GM21723 (cell line): ENCODE measurements at regions not wholly inside any gene's neighbourhood (a gene's known extent, or its start where the extent isn't known, plus 50 kb on each side); places are given as distances from the start of the nearest gene placed in this dataset.
"Not testable (repeated sequence)": the region's sequence is repeated elsewhere in the genome, so short reads cannot be mapped to it uniquely, and the experiment has no call there.

Experiments
- ATAC-seq: cut with Tn5 transposase; IDR thresholded peaks from one replicate; pipeline ENCODE4 v1.9.1; 2021; ENCODE audit warnings: mild to moderate bottlenecking, moderate library complexity; ENCODE audit not compliant: unreplicated experiment

DNA sequence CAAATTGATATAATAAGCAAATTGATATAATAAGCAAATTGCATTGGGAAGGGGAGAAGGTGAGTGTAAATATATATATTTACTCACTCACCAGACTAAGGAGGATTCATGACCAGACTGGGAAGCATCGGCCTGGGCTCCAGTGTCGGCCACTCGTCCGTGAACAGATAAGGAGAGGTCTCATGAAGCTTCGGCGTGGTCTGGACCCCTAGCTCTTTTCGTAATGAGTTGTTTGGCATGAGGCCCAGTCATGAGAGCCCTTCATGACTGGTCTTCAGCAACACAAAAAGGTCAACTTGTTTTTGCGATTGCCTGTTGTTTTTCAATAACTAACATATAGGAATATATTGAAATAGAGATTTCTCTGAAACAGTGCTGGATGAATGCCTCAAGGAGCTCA, 222.9 kb upstream of the KCNK2 start:
- no peak for ATAC-seq

DNA sequence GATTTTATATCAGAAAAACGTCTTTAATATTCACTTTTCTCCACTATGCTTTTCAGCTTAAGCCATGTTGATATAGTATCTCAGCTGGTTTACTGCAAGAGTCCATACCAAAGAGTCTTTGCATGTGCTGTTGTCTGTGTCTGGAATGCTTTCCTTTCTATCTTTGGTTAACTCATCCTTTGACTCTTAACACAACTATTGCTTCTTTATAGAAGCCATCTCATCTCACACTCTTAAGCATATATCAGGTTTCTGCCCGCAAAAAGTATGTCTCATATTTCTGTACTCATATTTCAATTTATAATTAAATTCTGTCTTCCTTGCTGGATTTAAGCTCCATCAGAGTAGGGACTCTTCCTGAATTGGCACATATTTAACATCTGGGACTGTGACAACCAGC, 220.9 kb upstream of the KCNK2 start:
- ATAC-seq: no peak

DNA sequence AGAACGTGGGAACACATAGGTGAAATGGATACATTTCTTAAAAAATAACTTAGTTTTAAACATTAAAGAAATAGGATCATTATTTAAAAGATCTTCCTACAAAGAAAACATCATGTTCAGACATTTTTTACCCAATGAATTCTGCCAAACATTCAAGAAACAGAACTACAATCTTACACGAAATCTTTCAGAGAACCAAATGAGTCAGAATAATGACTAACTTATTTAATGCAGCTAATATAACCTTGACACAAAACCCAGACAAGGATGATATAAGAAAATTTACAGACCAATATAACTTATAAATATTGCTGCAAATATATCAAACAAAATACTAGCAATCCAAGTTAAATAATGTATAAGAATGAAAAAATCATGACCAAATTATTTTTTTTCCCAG, 220.1 kb upstream of the KCNK2 start:
- ATAC-seq: no peak

DNA sequence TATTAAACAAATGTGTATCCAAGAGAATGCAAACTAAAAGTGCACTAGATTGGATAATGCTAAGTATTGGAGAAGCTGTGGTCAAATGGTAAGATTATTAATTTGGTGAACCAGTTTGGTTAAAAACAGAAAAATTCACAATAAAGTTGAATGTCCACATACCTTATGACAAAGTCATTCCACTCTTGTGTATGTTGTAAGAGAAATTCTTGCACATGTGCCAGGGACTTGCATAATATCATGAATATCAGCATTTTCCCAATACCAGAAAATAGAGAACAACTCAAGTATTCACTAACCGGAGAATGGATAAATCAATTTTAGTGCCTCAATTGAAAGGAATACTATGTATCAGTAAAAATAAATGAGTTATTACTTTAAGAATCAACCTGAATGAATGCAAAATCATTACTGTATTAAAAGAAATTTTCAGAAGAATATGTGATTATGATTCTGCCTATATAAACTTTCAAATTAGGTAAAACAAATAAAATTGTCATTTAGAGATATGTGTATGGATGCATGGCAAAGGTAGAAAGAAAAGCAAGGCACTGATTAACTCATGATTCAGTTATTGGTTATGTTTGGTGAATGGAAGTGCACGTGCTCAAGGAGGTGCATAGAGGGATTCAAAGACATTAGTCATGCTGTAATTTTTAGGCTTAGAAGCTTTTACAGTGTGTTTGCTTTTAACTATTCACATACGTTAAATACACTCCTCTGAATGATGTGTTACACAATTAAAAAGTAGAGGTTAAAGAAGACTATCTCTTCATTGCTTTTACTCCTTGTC, 217.4 kb upstream of the KCNK2 start:
- no peak for ATAC-seq

DNA sequence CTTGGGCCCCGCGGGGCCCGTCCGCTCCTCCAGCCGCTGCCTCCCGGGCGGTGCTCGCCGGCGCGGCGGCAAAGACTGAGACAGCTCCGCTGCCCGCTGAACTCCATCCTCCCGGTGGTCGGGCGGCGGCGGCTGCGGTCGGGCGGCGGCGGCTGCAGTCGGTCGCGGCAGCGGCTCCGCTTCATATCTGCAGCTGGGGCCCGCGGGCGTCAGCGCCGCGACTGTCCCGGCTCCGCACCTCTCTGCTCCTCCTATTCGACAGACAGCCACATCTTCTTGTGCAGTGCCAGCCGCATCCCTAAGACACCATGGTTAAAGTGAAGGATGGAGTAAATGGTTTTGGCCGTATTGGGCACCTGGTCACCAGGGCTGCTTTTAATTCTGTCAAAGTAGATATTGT, 212.1 kb upstream of the KCNK2 start:
- ATAC-seq: not testable (repeated sequence)

DNA sequence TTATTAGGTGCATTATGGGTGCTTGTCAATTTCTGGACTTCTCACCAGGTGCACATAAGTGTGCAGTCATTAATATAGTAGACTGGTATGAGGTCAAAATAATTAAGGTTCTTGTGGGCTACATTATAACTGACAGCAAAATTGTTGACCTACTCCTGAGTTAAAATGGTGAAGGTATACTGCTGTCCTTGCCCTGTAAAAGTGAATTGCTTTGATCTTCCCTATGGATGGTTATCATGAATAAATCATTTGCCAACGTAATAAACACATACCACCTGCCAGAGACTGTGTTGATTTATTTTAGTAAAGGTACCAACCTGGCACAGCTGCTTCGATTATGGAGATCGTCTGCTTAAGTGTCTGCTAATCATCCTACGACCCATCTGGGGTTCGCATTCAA, 201.6 kb upstream of the KCNK2 start:
- no peak for ATAC-seq

DNA sequence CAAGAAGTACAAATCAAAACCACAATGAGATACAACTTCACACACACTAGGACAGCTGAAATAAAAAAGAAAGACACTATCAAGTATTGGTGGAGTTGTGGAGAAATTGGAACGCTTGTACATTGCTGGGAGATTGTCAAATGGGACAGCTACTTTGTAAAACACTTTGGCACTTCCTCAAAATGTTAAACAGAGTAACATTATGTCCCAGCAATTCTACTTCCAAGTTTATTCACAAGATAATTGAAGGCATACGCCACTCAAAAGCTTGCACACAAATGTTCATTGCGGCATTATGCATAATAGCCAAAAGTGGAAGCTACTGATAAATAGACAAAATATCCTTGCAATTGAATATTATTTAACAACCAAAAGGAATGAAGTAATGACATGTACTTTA, 199.9 kb upstream of the KCNK2 start:
- no peak for ATAC-seq

DNA sequence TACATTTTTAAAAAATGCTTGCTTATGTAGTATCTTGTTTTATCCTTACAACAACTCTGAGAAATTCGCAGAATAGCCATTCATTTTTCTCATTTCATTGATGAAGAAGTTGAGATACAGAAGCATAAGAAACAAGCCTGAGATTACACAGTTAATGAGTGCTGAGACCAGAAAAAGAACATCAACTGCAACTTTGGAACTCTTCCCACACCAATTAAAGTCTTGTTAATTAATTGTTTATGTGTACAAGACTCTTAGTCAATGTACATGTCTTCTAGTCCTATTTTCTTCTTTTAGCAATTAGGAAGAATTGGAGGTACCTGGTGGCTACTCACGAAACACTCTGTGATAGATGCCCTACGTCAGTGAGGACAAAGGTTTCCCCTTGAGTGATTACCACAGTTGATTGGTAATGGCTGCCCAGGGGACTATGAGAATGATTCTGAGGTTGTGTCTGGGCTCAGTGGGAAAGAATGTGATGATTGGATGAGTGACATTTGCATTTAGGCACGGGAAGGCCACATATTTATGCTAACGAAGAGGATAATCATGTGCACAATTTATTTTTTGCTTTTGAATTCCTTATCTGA, 187.4 kb upstream of the KCNK2 start:
- no peak for ATAC-seq

DNA sequence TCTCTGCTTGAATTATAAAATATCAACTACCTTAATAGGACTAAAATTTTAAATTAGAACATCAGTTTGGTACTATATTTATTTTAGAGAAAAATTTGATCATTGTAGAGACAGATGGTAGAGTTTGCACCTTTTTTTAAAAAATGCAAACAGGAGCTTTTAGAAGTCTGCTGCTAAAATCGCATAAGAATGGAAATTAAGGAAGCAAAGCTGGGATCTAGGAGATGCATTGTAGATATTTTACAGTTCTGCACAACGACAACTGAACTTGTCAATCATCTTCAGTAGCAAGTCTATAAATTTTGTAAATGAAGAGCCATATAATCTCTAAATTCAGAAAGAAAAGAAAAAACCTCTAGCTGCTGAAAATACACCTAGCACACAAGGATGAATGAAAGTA, 185.6 kb upstream of the KCNK2 start:
- ATAC-seq: no peak

DNA sequence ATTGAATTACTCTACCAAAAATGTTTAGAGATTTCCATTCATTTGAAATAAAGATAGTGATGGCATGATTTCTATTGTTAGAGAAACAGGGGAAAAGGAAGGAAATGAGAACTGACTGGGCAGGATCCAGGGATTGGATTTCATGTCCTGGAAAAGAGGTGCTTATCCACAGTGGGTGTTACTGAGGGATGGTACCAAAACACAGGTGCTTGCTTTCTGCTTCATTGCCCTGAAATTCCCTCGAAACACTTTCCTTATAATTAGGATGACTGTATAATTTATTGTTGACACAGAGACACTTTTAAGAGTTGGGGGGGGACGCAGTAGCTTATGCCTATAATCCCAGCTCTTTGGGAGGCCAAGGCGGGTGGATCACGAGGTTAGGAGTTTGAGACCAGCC, 185.0 kb upstream of the KCNK2 start:
- no peak for ATAC-seq

DNA sequence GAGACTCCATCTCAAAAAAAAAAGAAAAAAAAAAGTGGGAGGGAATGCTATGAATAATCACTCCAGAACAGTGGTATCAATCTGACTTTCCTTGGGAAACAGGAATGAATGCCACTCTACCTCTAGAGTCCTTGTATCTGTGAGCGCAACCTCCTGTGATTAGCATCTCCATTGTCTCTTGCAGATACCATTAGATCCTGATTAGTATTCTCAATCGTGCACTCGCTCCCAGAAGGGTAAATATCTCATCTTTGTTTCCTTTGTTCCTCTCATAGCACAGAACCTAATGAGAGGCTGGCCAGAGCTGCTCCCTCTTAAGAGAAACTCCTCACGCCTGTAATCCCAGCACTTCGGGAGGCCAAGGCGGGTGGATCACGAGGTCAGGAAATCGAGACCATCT, 184.4 kb upstream of the KCNK2 start:
- no peak for ATAC-seq

DNA sequence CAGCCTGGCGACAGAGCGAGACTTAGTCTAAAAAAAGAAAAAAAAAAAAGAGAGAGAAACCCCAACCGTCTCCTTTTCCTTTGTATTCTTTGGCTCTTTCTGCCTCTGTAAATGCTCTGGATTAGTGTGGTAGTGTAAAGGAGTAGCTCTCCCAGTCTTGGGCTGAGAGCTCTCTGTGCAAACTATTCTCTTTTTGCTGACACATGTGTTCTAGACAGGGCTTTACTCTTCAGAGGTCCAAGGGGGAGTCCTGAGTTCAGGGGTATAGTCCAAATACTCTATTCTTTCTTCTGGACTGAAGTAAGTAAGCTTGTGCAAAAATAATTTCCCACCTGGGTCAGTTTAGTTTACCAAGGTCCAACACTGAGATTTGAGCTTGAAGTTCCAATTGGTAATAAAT, 183.8 kb upstream of the KCNK2 start:
- no peak for ATAC-seq

DNA sequence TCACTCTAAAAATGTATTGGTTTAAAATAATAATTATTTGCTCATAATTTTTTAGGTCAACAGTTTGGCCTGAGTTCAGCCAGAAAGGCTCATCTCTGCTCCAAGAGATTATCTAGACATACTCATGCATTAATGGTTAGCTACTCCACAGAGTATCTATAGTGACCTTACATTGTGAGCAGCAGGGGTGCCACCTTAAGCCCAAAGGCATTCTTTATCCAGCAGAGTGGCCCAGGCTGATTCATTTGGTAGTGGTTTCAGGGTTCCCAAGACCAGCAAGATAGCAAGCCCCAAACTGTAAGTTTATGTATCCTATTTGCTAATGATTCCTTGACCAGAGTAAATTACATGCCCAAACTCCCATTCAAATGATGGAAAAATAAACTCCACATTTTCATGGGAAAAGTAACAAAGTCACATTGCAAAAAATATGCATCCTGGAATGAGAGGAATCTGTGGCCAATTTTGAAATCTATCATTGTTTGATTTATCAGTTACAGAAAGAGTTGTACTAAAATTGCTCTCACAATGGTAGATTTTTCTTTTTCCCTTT, 182.6 kb upstream of the KCNK2 start:
- ATAC-seq: no peak

DNA sequence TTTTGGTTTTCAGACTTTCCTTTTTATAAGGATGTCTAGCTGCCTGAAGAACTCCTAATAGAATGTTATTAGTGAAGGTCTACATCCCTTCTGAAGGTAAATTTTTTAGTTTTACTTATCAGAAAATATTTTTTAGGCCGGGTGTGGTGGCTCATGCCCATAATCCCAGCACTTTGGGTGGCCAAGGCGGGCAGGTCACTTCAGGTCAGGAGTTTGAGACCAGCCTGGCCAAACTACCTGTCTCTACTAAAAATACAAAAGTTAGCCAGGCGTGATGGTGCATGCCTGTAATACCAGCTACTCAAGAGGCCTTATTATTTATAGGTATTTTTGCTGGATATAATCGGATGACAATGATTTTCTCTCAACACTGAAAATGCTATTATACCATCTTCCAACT, 181.9 kb upstream of the KCNK2 start:
- ATAC-seq: no peak

DNA sequence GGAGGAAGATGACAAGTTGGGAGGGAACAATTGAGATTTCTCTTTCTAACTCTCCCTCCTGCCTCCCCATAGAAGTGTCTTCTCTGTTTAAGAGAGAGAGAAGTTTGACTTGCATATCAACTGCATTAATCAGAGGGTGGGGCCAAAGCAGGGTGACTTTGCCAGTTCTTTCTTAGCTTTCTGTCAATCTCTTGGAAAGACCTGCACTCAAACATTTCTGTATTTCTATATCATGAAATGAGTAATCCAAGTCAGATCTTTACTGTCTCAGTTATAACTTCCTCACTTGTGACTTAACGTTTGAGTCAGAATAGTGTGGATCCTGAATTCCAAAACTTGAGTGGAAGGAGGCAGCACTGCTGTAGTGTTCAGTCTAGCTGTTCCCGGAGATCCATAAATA, 180.8 kb upstream of the KCNK2 start:
- ATAC-seq: no peak

DNA sequence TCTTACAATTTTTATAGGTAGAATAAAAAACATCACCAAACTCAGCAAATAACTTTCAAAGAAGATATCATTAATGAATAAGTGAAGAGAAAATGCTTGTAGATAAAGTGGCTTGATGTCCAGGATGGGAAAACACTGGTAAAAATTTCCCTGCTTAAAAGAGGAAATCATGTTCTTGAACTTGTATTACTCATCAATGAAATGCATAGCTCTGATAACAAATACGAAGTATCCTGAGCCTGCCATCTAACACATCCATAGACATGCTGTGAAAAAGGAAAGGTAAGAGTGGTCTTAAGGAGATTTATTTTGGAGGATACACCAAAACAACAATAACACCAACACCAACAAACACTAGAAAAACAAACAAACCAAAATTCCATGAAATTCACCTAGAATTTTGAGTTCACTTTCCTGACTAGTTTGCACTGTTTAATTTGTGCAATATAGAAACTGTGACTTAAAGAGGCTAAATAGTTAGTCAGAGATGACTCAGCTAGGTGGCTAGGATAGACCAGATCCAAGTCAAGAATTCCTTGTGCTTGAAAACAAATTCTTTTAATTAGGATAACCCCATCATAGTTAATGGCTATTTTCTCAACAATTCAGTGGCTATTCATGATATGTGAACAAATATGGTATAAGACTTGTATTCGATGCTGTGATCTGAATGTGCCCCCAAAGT, 179.8 kb upstream of the KCNK2 start:
- no peak for ATAC-seq

DNA sequence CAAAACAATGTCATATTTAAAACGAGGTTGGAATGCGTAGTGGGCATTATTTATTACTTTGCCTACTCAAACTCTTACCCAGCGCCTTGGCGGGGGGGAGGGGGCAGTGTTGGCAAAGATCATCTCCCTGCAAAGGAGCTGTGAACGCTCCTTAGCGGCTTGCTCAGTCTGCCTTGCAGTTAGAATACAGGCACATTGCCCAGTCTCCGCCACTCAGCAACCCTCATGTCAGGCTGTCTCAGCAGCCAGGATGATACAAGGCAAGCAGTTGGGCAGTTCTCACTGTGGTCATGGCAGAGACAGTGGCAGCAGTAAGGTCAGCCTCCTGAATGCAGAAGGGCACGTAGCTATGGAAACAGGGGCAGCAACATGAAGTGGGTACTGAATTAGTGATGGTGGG, 170.4 kb upstream of the KCNK2 start:
- no peak for ATAC-seq

DNA sequence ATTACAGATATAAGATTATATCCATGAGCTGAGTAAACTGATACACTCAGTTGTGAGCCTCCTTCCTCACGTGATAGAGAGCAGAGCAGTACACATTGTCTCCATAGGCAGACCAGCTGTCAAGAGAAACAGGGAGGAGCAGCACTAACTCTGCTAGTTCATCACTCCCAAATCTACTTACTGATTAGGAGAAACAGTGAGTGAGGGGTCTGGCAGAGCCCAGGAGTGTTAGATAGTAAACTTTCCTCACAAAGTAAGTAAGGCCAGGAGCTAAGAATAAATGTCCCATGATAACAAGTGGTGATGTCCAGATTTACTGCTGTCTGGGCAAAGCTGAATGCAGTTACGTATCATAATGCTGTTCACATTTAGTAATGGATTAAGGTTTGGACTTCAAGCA, 168.6 kb upstream of the KCNK2 start:
- no peak for ATAC-seq

DNA sequence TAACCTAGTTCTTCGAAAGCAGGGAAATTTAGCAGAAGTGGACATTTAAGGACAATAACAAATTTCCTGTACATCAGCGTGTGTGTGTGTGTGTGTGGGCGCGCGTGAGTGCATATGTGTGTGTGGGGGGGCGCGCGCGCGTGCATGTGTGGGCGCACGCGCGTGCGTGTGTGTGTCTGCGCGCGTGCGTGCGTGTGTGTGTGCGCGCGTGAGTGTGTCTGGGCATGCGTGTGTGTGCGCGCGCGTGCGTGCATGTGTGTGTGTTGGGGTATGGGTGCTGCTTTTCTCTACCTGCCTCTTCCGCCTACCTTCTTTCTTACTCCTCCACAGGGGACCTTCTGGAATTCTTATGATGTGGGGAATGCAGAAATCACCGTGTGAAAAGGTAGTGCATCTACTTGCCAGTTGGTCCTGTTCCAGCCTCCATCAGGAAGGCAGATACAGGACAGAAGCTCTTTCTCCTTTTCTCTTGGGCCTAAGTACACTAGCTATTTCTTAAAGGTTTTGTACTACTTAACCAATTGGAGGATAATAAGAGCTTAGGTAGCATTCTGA, 165.4 kb upstream of the KCNK2 start:
- ATAC-seq: no peak

DNA sequence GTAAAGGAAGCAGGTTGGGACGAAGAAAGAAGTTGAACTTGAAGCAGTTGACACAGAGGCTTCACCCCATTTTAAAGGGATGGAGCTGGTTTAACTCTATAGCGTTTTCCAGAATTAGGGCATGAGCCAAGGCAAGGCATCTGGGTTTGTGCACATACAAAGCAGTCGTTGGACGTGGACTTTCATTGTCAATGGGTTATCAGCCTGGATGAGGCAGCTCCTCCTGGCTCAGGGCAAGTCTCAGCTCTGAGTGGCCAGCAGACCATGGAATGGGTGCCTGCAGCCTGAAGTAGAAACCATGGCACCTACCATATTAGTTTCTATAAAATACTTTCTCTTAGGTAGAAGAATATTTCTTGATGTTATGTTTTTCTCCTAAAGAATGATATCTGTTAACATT, 163.8 kb upstream of the KCNK2 start:
- ATAC-seq: no peak

DNA sequence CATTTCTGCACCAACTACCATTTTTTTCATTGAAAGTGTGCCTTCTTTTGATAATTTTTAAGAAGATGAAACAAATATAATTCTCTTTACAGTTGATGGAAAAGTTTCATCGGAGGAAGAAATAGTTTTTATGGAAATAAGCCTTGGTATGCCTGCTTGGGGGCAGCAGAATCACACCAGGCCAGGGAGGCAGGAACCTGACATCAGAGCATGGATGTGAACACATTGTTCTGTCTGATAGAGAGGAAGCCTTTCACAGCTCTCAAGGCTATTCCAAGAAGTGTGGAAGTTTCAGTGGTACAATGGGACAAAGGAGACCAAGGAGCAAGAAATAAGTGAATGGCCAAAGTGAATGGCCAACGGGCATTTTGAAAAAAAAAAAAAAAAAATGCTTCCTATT, 162.2 kb upstream of the KCNK2 start:
- ATAC-seq: no peak
